OCI-LY7 (cell line): ENCODE measurements at regions not wholly inside any gene's neighbourhood (a gene's known extent, or its start where the extent isn't known, plus 50 kb on each side); places are given as distances from the start of the nearest gene placed in this dataset.
"Not testable (repeated sequence)": the region's sequence is repeated elsewhere in the genome, so short reads cannot be mapped to it uniquely, and the experiment has no call there.

Experiments used
- BruUV-seq: library from RNA; stranded (reverse); fragments of 400-500 nt; replicated peaks from 2 replicates; lab custom pipeline; 2021; lab: Mats Ljungman, UMichigan
- CTCF ChIA-PET: fragments of 300-600 bp; sonication (Branson Sonifier 250); formaldehyde crosslinking; loops from one replicate; lab custom pipeline; 2022; ENCODE audit warnings: antibody characterized with exemption; ENCODE audit not compliant: unreplicated experiment; lab: Charles Lee
- POLR2A ChIA-PET: fragments of 300-600 bp; sonication (Branson Sonifier 250); formaldehyde crosslinking; loops from one replicate; lab custom pipeline; 2022; ENCODE audit warnings: antibody characterized with exemption; lab: Charles Lee
- DNase-seq: peaks from one replicate; pipeline ENCODE4 v3.0.0-alpha.2; 2015; ENCODE audit warnings: low spot score
- H2AFZ ChIP-seq: fragments of 200-600 bp; sonication (generic), shearing (Covaris generic); 2 replicates; pipeline ENCODE4 v1.6.1; 2014; ENCODE audit warnings: mild to moderate bottlenecking, antibody characterized with exemption, low read length, moderate library complexity
- H3K27ac ChIP-seq: fragments of 200-600 bp; sonication (generic); 2 replicates; pipeline ENCODE4 v1.5.1; 2014; ENCODE audit warnings: mixed run types, low read depth, mild to moderate bottlenecking, moderate library complexity, low read length, inconsistent platforms; ENCODE audit not compliant: poor library complexity, severe bottlenecking
- H3K36me3 ChIP-seq: fragments of 200-600 bp; sonication (generic); 2 replicates; pipeline ENCODE4 v1.6.1; 2014; ENCODE audit warnings: mild to moderate bottlenecking, antibody characterized with exemption, low read length, moderate library complexity, mixed read lengths; ENCODE audit not compliant: insufficient read depth
- H3K4me1 ChIP-seq: fragments of 200-600 bp; sonication (generic); 2 replicates; pipeline ENCODE4 v1.5.1; 2014; ENCODE audit warnings: mild to moderate bottlenecking, low read length; ENCODE audit not compliant: insufficient read depth, poor library complexity, severe bottlenecking
- H3K4me2 ChIP-seq: fragments of 200-600 bp; sonication (generic); 2 replicates; pipeline ENCODE4 v1.6.1; 2014; ENCODE audit warnings: mild to moderate bottlenecking, low read length
- H3K4me3 ChIP-seq: fragments of 200-600 bp; sonication (generic); 2 replicates; pipeline ENCODE4 v1.5.1; 2014; ENCODE audit warnings: mild to moderate bottlenecking, low read depth, low read length; ENCODE audit not compliant: poor library complexity, severe bottlenecking
- H3K79me2 ChIP-seq: fragments of 200-600 bp; sonication (generic); 2 replicates; pipeline ENCODE4 v1.6.1; 2016; ENCODE audit warnings: low read depth, mild to moderate bottlenecking, low read length, moderate library complexity, mixed read lengths; ENCODE audit not compliant: insufficient read depth
- H3K9me2 ChIP-seq: fragments of 200-600 bp; sonication (generic); 2 replicates; pipeline ENCODE4 v1.6.1; 2016; ENCODE audit warnings: mild to moderate bottlenecking, low read length, mixed read lengths; ENCODE audit not compliant: insufficient read depth
- H3K9me3 ChIP-seq: fragments of 200-600 bp; sonication (generic); 2 replicates; pipeline ENCODE4 v1.6.1; 2014; ENCODE audit warnings: mild to moderate bottlenecking, mixed run types, low read length, mixed read lengths
- H4K20me1 ChIP-seq: fragments of 200-600 bp; sonication (generic); 2 replicates; pipeline ENCODE4 v1.6.1; 2014; ENCODE audit warnings: mild to moderate bottlenecking, antibody characterized with exemption, low read length, moderate library complexity, mixed read lengths; ENCODE audit not compliant: insufficient read depth
- EZH2phosphoT487 ChIP-seq: fragments of 200-600 bp; sonication (generic); IDR thresholded peaks from 2 replicates; pipeline ENCODE4 v1.6.1; 2018; ENCODE audit warnings: low read depth, borderline replicate concordance, mild to moderate bottlenecking, mixed run types, antibody characterized with exemption, low read length, moderate library complexity, mixed read lengths
- intact Hi-C: fragments of 100-400 bp; cut with micrococcal nuclease; formaldehyde crosslinking; loops from one replicate; pipeline ENCODE4 v1.10.0; 2022; ENCODE audit not compliant: unreplicated experiment
- TF ChIP-seq, protein P1 (sequence below): fragments of 200-600 bp; sonication (generic); conservative IDR thresholded peaks from 2 replicates; pipeline ENCODE4 v1.5.1; 2014; ENCODE audit warnings: mild to moderate bottlenecking, antibody characterized with exemption, low read length, moderate library complexity, mixed read lengths

- Histone ChIP-seq H3K9me2 (no peaks in the 10 kb centered on the region), H3K4me2 (no peak overlapping the region), H3K36me3 (no peaks in the 10 kb centered on the region), H3K9me3 (no peaks in the 10 kb centered on the region), H4K20me1 (no peaks in the 10 kb centered on the region), H3K4me1 (no peaks in the 10 kb centered on the region), H3K27ac (no peak overlapping the region), H3K4me3 (no peak overlapping the region), H3K79me2 (no peaks in the 10 kb centered on the region), H2AFZ (no peak overlapping the region)
- ChIA-PET CTCF (no interaction called here), POLR2A (interaction anchor here (0.5 to 1.6 kb wide), 4 partner anchors 8 to 854 kb away, joined by 3 to 5 read pairs (median 4); no protein-coding TSS in a partner anchor)
- TF ChIP-seq, protein P1, sequence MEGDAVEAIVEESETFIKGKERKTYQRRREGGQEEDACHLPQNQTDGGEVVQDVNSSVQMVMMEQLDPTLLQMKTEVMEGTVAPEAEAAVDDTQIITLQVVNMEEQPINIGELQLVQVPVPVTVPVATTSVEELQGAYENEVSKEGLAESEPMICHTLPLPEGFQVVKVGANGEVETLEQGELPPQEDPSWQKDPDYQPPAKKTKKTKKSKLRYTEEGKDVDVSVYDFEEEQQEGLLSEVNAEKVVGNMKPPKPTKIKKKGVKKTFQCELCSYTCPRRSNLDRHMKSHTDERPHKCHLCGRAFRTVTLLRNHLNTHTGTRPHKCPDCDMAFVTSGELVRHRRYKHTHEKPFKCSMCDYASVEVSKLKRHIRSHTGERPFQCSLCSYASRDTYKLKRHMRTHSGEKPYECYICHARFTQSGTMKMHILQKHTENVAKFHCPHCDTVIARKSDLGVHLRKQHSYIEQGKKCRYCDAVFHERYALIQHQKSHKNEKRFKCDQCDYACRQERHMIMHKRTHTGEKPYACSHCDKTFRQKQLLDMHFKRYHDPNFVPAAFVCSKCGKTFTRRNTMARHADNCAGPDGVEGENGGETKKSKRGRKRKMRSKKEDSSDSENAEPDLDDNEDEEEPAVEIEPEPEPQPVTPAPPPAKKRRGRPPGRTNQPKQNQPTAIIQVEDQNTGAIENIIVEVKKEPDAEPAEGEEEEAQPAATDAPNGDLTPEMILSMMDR: no peak
- TF ChIP-seq EZH2phosphoT487: no peak
- intact Hi-C loops: no loop called here
- BruUV-seq: no TSS peak
- no peak for DNase-seq
Measured at GRCh38 chr7:130793855-130794618, 60.0 kb upstream of the KLF14 start.

DNA sequence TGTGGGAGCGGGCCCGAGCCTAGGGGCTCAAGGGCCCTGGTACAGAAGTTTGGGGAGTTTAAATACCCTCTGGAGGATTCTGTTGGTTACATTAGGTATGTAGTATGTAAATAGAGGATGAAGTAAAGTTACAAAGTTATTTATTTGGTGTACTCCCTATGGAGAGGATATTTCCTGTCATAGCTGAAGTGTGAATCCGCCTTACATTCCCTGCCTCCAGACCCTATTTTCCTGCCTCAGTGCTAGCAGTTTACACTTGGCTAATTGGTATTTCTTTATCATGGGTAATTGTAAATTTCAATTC is 60.6 kb upstream of the KLF14 start:
- POLR2A ChIA-PET: interaction anchor here (0.6 to 1.6 kb wide), 2 partner anchors 9 to 854 kb away, joined by 4 to 5 read pairs; no protein-coding TSS in a partner anchor
- intact Hi-C loops: no loop called here
- no TSS peak for BruUV-seq
- no peaks in the 10 kb centered on the region for H3K9me3 ChIP-seq
- H3K4me1 ChIP-seq: no peaks in the 10 kb centered on the region
- no peaks in the 10 kb centered on the region for H3K79me2 ChIP-seq
- no peak for DNase-seq
- H3K9me2 ChIP-seq: no peaks in the 10 kb centered on the region
- no peaks in the 10 kb centered on the region for H4K20me1 ChIP-seq
- no peaks in the 10 kb centered on the region for H3K36me3 ChIP-seq
- H2AFZ ChIP-seq: no peak overlapping the region
- CTCF ChIA-PET: no interaction called here
- no peak for TF ChIP-seq EZH2phosphoT487
- TF ChIP-seq, protein P1: no peak
- H3K4me3 ChIP-seq: no peak overlapping the region
- H3K4me2 ChIP-seq: no peak overlapping the region
- H3K27ac ChIP-seq: no peak overlapping the region

DNA sequence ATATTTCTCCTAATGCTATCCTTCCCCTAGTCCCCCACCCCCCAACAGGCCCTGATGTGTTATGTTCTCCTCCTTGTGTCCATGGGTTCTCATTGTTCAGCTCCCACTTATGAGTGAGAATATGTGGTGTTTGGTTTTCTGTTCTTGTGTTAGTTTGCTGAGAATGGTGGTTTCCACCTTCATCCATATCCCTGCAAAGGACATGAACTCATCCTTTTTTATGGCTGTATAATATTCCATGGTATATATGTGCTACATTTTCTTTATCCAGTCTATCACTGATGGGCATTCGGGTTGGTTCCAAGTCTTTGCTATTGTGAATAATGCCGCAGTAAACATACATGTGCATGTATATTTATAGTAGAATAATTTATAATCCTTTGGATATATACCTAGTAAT is 62.4 kb upstream of the KLF14 start:
- H3K9me3 ChIP-seq, H3K9me2 ChIP-seq, BruUV-seq, H3K4me3 ChIP-seq, H3K27ac ChIP-seq, H3K36me3 ChIP-seq, H3K4me2 ChIP-seq, POLR2A ChIA-PET, H3K79me2 ChIP-seq, intact Hi-C loops, H4K20me1 ChIP-seq, DNase-seq, CTCF ChIA-PET, H2AFZ ChIP-seq, H3K4me1 ChIP-seq: not testable (repeated sequence)
